DMS 273 treated with DMSO at 0.1 percent for 48 hours (cell line): ENCODE measurements at regions not wholly inside any gene's neighbourhood (a gene's known extent, or its start where the extent isn't known, plus 50 kb on each side); places are given as distances from the start of the nearest gene placed in this dataset.

ENCODE experiments used
- DNase-seq: peaks from one replicate; lab custom pipeline; 2025; lab: John Stamatoyannopoulos, UW

DNA sequence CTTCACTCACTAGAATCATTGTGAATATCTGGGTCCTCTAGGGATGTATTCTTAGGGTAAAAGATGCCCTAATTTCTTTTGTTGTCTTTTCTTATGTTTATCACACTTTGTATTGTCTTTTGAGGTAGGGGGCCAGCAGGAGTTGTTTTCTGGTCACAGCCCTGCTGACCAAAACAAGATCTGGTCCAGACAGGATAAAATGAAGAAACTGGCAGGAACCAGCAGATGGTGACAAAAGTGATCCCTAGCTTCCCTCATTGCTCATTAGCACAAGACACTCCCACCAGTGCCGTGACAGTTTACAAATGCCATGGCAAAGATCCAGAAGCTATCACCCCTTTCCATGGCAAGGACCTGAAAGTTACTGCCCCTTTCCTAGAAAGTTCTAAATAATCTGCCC lies 81.7 kb upstream of the CCDC85A start:
- no peak for DNase-seq

DNA sequence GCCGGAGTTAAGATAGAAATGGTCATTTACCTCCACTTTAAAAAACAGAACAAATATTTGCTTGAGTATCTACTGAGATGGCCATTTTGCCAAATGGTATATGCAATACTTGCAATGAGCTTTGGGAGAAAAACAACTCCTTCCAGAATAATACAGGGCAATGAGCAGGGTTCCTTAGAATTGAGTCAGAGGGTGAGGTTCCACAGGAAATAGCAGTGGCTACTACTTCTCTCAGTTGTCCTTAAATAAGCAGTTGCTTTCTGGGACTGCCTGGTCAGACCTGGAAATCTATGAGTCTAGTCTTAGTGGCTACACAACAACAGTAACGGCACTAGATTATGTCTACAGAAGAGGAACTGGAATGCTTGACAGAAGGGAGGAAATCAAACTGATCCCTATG lies 80.9 kb upstream of the CCDC85A start:
- DNase-seq, result no peak

DNA sequence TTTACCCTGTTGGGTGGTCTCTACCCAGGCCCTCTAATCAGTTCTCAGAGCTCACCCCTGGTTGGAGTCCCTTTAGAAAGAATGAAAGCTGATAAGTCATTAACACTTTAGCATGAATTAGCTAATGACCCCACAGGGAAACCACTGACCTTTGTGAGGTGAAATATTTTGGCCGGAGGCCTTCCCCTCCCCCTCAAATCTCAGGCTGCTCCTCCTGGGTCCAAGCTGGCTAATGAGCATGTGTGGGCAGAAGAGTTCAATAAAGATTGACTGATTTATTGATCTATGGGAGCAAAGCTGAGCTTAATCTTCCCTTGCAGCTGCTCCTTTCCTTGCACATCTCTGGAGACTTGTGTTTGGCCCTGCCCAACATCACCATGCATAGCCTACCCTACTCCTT lies 78.8 kb upstream of the CCDC85A start:
- DNase-seq, result no peak

DNA sequence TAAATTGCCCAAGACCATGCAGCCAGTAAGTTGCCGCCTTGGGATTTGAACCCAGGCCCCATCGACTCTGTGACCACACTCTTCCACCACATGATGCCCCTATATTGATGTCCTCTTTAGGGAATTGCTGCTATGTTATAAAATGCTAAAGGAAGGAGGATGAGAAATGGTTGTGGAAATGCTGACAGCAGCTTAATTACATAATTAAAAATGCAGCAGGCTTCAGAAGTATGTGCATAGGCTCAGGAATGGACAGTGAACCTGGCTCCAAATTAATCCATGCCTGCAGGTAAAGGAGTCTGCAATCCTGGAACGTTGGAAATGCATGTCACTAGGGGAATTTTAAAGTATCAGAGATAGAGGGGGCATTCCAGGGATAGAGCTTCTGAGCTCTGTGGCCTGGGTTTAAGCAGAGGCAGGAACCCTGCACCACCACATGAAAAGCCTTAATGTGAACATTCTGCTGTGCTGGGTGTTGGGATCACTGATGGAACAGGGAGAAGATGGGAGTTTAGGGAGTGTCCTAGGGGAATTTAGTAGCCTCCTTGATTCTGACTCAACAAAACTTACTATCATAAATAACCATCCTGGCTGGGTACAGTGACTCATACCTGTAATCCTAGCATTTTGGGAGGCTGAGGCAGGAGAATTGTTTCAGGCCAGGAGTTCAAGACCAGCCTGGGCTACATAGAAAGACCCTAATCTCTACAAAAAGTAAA lies 76.1 kb upstream of the CCDC85A start:
- no peak for DNase-seq

DNA sequence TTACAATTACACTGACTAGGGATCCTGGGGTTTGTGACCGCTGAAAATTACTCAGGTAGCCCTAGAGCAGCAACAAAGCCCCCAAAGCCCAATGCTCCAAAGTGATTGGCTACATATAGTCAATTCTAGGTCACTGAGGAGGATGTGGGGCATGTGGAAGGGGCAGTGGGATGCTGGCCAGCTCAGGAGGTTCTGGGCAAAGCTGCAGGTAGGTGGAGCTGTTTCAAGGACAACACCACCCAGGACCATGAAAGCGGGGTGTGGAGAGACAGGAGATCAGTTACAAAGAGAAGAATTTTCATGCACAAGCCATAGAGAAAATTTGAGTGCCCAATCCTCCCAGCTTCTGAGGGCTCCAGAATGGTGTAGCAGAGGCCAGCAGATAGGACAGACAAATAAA lies 75.0 kb upstream of the CCDC85A start:
- DNase-seq, result no peak

DNA sequence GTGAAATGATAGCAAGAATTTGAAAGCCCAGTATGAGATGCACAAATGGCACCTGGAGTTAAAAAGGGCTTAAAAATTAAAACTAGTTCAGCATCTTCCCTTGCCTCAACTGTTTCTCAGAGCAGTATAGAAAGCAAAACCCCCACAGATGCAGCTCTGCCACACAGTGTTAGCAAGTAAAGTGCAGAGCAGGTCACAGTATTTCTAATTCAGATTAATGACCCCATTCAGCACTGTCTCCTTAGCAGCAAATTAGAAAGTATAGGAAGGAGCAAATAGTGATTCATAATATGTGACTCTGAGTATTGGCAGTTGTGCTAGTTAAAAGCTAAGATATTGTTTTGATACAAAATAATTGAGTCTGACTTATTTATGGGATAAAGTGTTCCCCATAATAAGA lies 73.8 kb upstream of the CCDC85A start:
- DNase-seq, result no peak

DNA sequence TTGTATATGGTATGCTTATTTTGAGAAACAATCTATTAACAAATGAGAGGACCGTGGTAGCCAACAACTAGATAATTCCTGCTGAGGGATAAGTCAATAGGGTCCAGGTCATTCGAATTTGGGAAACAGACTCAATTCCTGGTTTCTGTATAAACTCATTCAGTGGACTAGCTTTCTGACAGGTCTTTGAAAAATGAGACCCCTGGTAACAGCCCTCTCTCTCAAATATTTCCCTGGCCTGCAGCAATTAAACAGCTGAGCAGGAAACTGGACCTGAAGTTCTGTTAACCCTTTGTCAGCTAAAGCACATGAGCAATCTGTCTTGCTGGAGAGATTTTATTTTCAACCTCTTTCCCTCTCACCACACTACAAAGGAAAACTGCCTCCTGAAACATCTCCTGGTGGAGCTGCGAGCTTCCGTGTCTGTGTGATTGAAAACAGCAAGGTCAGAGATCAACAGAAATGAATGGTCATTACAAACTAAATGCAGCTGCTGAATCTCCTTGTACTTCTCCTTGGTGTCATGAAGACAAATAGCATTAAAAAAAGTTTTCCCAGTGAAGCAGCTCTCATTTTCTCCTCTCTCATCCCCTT lies 70.3 kb upstream of the CCDC85A start:
- no peak for DNase-seq

DNA sequence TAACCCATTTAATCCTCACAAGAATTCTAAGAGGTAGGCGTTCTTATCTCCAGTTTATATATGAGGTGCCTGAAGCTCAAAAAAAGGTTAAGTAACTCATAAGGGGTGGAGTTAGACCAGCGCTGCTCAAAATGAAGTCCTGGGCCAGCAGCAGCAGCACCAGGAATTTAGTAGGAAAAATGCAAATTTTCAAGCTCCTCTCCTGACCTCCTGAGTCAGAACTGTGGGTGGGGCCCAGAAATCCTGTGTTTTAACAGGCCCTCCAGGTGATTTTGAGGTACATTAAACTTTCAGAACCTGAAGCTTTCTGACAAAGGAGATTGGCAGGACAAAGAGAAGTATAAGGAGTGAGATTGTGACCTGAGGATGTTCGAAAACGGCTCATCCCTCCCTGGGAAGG lies 66.0 kb upstream of the CCDC85A start:
- no peak for DNase-seq

DNA sequence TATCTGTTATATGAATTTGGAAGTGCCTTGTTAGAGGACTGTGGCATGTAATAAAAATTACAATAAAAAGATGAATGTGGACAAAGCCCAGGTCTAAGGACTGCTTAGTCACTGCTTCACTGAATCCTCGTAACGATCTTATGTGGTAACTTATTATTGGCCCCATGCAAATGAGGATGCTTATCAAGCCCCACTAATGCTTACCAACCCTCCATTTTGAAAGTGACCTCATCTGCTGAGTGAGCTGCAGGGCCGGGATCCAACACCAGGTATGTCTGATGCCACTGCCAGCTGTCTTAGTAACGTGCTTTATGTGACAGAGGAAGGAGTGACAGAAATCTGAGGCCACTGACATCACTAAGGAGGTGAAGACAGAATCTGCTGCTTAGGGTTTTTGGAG lies 65.3 kb upstream of the CCDC85A start:
- DNase-seq, result no peak

DNA sequence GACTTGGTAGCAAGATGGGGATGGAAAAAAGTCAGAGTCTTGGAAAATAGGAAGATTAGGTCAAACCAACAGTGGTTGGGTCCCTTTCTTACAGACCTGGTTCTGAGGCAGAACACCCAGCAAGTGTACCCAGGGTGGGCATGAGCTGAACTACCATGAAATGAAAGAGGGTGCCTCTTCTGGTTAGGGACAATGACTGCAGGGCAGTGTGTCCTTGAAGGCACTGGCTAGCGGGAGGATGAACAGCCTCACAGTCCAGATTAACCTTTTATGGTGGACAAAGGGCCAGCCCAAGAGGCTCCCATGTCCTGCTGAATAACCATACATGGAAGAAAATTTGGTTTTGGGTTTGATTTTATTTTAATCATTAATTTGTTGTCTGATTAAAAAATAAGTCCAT lies 61.8 kb upstream of the CCDC85A start:
- no peak for DNase-seq

DNA sequence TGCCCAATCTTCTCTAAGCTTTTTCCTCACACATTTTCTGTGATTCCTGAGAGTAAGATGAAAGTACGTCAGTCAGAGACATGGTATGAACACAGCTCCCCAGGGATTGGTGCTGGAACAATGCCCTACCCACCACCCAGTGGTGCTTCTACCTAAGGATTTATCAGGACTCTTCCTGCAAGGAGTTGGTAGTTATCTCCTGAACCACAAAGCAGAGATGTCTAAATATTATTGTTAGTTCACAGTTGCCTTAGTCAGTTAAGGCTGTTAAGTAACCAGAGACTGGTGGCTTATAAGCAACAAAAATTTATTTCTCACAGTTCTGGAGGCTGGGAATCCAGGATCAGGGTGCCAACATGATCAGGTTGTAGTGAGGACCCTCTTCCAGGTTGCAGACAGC lies 60.3 kb upstream of the CCDC85A start:
- no peak for DNase-seq

DNA sequence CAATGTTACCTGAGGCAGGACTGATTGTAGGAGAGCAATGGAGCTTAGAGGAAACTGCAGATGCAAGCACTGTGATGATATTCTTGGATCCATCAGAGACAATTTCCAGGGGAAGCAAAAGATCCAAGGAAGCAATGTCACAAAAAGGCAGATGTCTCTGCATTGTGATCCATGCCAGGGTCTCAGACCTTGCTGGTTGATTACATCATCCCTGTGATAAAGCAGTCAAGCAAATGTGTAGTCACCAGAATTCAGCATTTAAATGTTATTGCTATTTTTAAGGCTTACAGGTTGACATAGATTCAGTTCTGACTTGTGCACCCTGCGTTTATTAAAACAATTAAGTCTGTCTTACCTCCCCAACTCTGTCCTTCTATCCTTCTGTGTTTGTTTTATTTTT lies 56.8 kb upstream of the CCDC85A start:
- no peak for DNase-seq

DNA sequence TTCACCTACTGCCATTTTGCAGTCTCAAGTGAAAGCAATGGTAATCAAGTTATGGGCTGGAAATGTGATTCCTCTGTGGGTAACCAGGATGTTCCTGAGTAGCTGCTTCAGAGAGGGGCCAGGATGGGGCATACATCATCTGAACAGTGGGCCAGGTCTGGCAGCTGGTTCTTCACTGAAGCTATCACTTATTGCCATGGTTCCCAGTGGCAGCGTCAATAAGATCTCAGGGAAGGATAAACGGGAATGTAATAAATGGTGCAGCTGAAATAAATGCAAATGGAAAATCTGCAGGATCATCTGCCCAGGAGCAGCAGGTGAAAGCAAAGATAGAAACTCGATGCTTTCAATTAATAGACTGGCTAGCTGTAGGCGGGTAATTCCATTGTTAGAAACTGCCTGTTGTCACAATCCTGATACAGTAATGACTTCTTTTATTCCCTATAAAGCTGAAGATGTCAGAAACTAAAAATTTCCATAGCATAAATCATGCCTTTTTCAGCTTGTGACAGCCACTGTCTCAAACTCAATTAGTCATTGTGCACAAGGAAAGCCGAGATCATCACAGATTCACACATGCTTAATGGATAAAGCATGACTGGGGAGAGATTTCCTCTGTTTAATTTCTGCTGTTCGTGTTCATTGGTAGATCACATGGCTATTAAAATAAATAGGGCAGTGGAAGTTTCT lies 56.2 kb upstream of the CCDC85A start:
- DNase-seq, result no peak

DNA sequence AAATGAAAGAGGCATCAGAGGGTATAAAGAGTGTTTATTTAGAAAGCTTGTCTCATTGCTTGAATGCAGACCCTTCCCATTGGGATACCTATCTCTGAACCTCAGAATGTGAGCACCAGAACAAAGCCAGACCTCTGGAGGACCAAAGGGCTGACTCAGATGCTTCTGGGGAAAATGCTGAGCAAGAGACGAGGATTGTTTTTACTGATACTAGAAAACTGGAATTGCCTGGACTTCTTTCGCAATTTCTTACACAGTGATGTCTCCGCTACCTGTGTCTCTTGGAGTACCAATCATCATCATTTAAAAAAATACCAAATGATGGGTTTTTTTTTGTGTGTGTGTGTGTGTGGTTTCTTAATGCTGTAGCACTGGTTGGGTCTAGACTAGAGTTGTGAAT lies 55.6 kb upstream of the CCDC85A start:
- no peak for DNase-seq

DNA sequence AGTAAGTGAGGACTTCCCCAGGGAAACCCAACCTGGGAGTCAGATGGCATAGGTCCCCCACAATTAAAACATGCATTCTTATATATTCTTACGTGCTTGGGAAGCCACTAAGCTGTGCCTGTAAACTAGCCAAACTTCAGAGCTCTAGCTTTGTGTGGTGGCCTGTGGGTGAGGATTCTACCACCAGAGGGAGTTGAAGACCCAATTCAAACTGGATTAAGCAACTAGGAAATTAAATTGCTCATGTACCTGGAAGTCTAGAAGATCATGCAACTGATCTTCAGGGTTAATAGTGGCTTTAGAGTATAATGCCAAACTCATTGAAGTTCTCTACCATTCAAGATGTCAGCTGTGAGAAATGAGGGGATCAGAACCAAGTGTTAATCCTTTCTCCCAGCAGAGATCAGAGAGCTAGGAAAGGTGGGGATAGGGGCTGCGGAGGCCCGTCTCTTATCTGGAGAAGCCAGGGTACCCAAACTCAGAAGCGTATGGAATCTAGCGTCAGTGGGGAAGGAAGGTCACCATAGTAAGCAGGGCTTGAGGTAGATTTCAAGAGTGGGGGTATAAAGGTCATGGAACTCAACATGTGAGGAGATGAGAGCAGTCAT lies 53.2 kb upstream of the CCDC85A start:
- no peak for DNase-seq

DNA sequence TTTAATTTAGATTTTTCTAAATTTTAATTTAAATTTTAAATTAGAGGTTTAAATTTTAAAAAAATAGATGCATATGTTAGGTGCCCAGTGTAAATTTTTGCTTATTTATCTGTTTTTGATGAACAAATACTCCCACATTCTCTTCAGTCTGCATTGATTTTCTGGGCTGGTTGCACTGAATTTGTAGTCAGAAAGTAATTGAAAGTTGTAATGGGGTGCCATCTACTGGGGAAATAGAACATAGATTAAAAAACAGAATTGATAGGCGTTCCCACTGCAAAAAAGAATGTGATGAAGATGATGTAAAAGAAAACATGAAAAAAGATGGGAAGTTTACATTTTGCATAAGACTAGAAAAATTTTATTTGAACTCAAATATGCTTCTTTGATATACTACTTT lies 51.7 kb upstream of the CCDC85A start:
- peak; percentile 5 for DNase-seq

DNA sequence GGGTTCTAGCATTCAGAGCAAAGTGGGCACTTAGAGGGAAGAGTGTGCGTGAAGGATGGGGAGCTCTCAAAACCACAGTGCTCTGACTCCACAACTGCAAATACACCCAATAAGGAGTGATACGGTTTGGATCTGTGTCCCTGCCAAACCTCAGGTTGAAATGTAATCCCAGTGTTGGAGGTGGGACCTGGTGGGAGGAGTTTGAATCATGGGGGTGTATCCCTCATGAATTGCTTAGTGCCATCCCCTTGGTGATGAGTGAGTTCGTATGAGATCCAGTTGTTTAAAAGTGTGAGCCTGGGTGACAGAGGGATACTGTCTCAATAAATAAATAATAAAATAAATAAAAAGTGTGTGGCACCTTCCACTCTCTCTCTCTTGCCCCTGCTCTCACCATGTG lies 50.3 kb upstream of the CCDC85A start:
- no peak for DNase-seq

DNA sequence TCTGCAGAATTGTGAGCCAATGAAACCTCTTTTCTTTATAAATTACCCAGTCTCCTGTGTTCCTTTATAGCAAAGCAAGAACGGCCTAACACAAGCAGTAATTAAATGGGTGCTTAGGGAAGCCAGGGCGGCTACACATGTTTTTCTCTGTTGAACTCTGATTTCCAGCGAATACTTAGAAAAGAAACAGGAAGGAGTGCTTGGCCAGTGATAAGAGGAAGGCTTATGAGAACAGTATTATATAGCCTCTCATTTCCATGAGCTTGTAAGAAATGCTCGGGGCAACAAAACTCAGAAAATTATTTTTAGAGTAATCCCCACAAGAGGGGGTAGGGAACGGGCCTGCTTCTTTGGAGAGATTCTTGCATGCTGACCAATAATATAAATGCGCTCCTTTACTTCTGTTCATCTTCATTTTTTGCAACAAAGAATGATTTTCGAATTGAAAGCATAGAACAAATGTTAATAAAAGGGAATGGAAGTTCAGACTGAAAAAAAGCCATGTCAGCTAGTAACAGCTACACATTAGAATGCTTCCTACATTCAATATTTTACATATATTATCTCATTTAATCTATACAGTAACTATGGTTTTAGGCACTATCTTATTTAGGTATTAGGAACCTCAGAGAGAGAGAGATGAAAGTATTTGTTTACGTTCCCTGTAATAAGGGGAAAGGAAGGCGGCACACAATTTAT lies 49.7 kb upstream of the CCDC85A start:
- DNase-seq, result no peak
